DND-41 (cell line): ENCODE measurements at regions not wholly inside any gene's neighbourhood (a gene's known extent, or its start where the extent isn't known, plus 50 kb on each side); places are given as distances from the start of the nearest gene placed in this dataset.

Experiments used
- EZH2 ChIP-seq: IDR thresholded peaks from 3 replicates; pipeline ENCODE4 v1.6.1; 2012; ENCODE audit warnings: borderline replicate concordance, low read depth, mild to moderate bottlenecking, moderate library complexity, low read length, inconsistent platforms; ENCODE audit not compliant: severe bottlenecking
- TF ChIP-seq, protein P1 (sequence below): IDR thresholded peaks from 2 replicates; pipeline ENCODE4 v1.5.1; 2012; ENCODE audit warnings: borderline replicate concordance, low read length, moderate library complexity, mild to moderate bottlenecking; ENCODE audit not compliant: poor library complexity, severe bottlenecking; ENCODE audit errors: extremely low read depth

DNA sequence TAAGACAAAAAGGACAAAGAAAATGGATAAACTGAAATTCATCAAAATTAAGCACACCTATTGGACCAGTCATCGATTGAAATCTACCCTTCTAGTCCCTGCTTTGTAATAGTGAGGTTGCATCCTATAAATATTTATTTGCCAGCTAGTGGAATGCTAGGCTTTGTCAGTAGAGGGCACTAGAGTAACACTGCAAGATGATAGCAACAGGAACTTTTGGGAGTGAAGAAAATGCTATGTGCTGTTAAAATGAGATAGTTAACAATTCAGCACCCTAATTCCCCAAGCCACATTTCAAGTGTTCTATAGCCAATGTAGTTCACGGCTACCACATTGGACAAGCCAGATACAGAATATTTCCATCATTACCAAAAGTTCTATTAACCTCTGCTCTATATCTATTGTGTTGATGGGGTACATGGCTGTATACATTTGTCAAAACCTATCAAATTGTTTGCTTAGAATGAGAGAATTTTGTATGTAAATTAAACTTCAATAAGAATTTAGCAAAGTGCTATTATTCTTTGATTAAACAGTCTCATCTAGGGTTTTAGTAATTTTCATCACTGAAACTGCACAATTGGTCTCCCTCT is 69.8 kb downstream of the LSMEM1 start:
- no peak for TF ChIP-seq EZH2
- TF ChIP-seq, protein P1, sequence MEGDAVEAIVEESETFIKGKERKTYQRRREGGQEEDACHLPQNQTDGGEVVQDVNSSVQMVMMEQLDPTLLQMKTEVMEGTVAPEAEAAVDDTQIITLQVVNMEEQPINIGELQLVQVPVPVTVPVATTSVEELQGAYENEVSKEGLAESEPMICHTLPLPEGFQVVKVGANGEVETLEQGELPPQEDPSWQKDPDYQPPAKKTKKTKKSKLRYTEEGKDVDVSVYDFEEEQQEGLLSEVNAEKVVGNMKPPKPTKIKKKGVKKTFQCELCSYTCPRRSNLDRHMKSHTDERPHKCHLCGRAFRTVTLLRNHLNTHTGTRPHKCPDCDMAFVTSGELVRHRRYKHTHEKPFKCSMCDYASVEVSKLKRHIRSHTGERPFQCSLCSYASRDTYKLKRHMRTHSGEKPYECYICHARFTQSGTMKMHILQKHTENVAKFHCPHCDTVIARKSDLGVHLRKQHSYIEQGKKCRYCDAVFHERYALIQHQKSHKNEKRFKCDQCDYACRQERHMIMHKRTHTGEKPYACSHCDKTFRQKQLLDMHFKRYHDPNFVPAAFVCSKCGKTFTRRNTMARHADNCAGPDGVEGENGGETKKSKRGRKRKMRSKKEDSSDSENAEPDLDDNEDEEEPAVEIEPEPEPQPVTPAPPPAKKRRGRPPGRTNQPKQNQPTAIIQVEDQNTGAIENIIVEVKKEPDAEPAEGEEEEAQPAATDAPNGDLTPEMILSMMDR = peak; percentile 89
